M059J (cell line): ENCODE measurements at regions not wholly inside any gene's neighbourhood (a gene's known extent, or its start where the extent isn't known, plus 50 kb on each side); places are given as distances from the start of the nearest gene placed in this dataset.

ENCODE experiments used
- DNase-seq: peaks from one replicate; pipeline ENCODE4 v3.0.0-alpha.2; 2012; ENCODE audit warnings: low read depth

GRCh38 chr3:163672954-163673353, 1405.3 kb downstream of the SI start:
- DNase-seq = no peak

GRCh38 chr3:163671201-163671600, 1407.1 kb downstream of the SI start:
- DNase-seq = no peak

DNA sequence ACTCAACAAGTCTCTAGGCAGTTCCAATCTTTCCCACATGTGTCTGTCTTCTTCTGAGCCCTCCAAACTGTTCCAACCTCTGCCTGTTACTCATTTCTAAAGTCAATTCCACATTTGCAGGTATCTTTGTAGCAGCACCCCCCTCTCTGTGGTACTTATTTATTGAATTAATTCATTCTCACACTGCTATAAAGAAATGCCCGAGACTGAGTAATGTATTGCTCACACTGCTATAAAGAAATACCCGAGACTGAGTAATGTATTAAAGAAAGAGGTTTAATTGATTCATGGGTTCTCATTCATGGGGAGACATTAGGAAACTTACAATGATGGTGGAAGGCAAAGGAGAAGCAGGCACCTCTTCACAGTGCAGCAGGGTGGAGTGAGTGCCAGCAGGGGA, 1413.8 kb downstream of the SI start:
- no peak for DNase-seq

- no peak for DNase-seq
These were observed 1421.2 kb downstream of the SI start for GRCh38 chr3:163657088-163657487.

GRCh38 chr3:163655021-163655420, 1423.3 kb downstream of the SI start:
- DNase-seq = no peak

GRCh38 chr3:163644172-163644571, 1434.1 kb downstream of the SI start:
- no peak for DNase-seq

DNA sequence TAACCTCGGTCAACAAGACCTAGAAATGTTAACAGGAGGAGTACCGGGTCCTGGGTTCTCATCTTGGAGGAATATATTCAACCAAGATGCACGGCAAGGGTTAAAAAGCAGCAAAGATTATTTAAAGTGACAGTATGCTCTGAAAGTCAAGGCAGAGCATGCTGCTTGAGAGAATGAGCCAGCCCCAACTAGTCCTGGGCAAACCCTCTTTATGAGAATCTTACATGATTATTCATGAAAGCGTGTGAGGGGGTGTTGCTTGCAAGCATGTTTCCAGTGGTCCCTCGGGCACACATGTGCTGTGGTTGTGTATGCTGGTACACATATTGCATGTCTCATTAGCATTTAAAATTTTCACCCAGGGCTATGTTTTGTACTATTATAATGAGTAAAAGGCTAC, 1445.6 kb downstream of the SI start:
- DNase-seq = no peak

GRCh38 chr3:163626753-163627152, 1451.5 kb downstream of the SI start:
- no peak for DNase-seq

DNA sequence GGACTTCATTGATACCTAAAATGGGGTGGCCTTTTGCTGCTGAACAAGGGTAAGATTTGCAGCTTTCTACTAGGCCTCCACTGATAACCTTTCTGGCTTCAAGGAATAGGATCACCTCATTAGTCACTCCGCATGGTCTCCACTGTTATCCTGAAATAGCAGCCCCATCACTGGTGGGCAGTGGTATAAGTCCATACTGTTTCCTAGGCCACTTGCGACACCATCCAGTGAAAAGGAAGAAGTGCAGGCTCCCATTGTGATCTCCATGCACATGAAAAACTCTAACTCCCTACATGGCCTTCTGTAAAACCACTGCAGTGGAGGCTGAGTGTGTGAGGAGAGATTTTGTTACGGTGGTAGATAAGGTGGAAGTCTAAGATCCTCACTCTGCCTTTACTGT, 1455.9 kb downstream of the SI start:
- peak; percentile 4 for DNase-seq

DNA sequence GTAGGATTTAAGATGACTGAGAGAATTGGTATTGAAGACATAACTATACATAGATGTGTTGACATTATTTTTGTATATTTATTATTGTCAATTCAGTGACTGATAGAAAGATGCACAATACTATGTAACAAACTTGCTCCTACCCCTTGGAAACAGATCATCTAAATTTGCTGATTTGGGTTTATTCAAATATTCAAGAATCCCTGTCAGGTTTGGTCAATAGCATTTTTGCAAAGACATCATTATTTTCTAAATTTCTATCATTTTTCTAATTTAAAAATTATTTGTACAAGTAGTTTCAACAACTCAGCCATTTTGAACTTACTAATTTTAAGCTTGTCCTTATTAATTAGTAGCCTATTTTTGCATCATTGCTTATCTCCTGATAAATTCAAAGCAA, 1463.4 kb downstream of the SI start:
- DNase-seq = no peak

DNA sequence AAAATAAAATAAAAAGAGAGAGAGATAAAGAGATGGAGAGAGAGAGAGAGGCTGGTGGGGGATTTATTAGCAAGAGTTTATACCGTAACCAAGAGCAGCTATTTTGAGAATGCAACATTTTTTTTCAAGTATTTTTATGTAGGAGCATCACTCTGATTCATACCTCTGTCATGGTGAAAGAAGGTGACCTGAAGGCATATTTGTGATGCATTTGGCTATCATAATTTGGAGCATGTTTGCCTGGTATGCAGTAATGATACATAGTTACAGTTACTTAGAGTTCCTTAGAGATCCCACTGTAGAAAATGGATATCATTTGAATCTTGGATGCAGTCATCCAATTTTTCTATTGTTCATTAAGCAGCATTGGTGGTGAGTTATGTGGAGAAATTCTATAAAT, 1472.4 kb downstream of the SI start:
- DNase-seq = peak; percentile 16

DNA sequence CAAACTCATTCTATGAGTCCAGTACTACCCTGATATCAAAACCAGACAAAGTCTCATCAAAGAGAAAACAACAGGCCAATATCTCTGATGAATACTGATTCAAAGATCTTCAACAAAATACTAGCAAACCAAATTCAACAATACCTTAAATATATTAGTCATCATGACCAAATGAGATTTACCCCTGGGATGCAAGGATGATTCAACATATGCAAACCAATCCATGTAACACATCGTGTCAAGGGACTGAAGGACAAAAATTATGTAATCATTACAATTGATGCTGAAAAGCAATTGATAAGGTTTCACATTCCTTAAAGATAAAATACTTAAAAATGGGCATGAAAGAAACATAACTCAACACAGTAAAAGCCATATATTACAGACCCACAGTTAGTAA, 1476.9 kb downstream of the SI start:
- no peak for DNase-seq

GRCh38 chr3:163587342-163587741, 1491.0 kb downstream of the SI start:
- peak; percentile 32 for DNase-seq

- no peak for DNase-seq
These were observed 1495.3 kb downstream of the SI start for GRCh38 chr3:163582967-163583366.

DNA sequence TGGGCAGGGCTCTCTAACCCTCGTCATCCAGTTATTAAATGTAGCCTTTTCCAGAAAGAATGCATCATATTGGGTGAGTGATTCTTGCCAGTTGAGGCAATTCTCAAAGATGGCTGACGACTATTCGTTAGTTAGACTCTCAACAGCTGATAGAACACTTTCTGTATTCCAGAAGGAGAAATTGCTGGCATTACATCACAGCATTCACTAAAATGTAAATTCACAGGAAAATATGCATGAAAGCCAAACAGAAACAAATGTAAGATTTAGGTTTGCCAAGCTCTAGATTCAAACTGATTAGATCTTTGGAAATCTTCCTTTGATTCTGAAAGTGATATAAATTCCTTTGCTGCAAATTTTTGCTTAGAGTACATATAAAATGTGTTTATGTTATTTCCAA, 1501.0 kb downstream of the SI start:
- DNase-seq = no peak

GRCh38 chr3:163576314-163576713, 1502.0 kb downstream of the SI start:
- DNase-seq = no peak

GRCh38 chr3:163573324-163573723, 1505.0 kb downstream of the SI start:
- DNase-seq = no peak

DNA sequence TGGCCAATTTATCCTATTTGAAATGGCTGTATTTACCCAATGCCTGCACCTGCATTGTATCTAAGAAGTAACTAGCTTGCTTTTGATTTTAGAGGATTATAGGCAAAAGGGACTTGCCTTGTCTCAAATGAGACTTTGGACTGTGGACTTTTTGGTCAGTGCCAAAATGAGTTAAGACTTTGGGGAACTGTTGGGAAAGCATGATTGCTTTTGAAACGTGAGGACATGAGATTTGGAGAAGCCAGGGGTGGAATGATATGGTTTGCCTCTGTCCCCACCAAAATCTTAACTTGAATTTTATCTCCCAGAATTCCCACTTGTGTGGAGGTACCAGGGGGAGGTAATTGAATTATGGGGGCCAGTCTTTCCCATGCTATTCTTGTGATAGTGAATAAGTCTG, 1505.4 kb downstream of the SI start:
- DNase-seq = no peak

- DNase-seq = no peak
These were observed 1514.8 kb downstream of the SI start for GRCh38 chr3:163563485-163563884.

GRCh38 chr3:163562625-163563024, 1515.7 kb downstream of the SI start:
- DNase-seq = no peak

DNA sequence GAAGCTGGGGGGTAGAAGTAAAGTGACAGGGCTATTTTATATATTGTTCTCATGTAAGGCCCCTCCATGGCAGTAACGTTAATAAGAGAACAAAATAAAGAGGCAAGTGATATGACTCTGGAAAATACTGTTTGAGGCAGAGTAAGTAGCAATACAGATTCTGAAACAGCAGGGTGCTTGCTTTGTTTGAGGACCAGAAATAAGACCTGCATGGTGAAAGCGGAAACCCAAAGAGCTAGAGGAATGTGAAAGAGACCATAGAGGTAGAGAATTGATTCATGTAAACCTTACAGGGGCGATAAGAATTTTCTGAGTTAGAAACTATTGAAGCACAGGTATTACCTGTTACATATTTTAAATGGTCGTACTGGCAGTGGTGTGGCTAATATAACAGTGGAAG, 1517.1 kb downstream of the SI start:
- DNase-seq = no peak

DNA sequence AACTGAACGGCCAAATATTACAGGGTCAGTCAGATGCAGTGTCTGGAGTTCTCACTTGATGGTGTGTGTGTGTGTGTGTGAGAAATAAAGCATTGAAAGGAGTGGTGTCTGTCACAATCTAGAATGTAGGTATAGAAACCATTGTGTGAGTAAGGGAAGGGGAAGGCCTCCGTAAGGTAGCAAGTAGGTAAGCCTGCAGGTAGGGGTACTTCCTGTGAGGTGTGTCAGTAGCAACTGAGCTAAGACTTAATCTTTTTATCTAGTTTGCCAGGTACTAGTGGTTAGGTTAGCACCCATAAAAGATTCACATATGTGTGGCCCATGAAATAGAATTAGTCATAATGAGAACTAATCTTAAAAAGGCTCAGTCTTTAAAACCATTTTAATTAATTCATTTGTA, 1517.8 kb downstream of the SI start:
- DNase-seq = no peak

GRCh38 chr3:163556813-163557523, 1521.3 kb downstream of the SI start:
- DNase-seq = no peak

DNA sequence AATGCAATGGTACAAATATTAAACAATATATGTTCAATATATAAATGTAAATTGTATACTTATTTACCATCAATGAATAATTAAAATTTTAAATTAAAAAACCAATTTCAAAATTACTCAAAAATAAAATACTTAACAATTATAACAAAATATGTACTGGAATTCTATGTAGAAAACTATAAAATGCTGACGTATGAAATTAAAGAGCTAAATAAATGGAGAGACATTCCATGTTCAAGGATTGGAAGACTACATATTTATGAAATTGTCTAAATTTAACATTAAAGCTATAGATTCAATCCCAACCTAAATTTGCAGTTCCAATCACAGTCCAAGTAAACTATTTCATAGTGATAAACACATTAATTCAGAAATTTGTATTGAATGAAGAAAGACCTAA, 1522.4 kb downstream of the SI start:
- no peak for DNase-seq

DNA sequence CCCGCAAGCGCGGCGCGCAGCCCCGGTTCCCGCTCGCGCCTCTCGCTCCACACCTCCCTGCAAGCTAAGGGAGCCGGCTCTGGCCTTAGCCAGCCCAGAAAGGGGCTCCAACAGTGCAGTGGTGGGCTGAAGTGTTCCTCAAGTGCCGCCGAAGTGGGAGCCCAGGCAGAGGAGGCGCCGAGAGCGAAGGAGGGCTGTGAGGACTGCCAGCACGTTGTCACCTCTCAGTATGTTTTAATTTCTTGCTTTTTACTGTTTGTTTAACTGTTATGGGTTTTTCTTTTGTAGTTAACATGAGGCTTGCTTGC, 1525.7 kb downstream of the SI start:
- DNase-seq = no peak
